HepG2 (cell line): ENCODE measurements at regions not wholly inside any gene's neighbourhood (a gene's known extent, or its start where the extent isn't known, plus 50 kb on each side); places are given as distances from the start of the nearest gene placed in this dataset.

Experiments
- ATF1 ChIP-seq: IDR thresholded peaks from 2 replicates; pipeline ENCODE4 v1.6.1; 2016; ENCODE audit warnings: mild to moderate bottlenecking, control low read depth
- CTCF ChIP-seq: sonication (generic); formaldehyde crosslinking; IDR thresholded peaks from 2 replicates; pipeline ENCODE4 v1.5.0; 2020; ENCODE audit warnings: mild to moderate bottlenecking, missing genetic modification reagents, moderate library complexity

GRCh38 chr3:1843111-1843510, 255.6 kb upstream of the CNTN4 start:
- TF ChIP-seq ATF1 (CRISPR knock-in tag): no peak
- TF ChIP-seq CTCF: no peak
